Fibroblast of mammary gland (primary cell): ENCODE measurements at regions not wholly inside any gene's neighbourhood (a gene's known extent, or its start where the extent isn't known, plus 50 kb on each side); places are given as distances from the start of the nearest gene placed in this dataset.

ENCODE experiments used
- DNase-seq: peaks from one replicate; pipeline ENCODE4 v3.0.0-alpha.2; 2010; ENCODE audit warnings: low read depth
- H3K4me3 ChIP-seq: 2 replicates; pipeline ENCODE4 v1.5.1; 2011; ENCODE audit warnings: low read depth, mild to moderate bottlenecking, low read length, moderate library complexity; ENCODE audit not compliant: control insufficient read depth
- TF ChIP-seq, protein P1 (sequence below): conservative IDR thresholded peaks from 2 replicates; pipeline ENCODE4 v1.5.1; 2011; ENCODE audit warnings: low read depth, low read length, inconsistent platforms; ENCODE audit not compliant: control insufficient read depth, insufficient read depth

DNA sequence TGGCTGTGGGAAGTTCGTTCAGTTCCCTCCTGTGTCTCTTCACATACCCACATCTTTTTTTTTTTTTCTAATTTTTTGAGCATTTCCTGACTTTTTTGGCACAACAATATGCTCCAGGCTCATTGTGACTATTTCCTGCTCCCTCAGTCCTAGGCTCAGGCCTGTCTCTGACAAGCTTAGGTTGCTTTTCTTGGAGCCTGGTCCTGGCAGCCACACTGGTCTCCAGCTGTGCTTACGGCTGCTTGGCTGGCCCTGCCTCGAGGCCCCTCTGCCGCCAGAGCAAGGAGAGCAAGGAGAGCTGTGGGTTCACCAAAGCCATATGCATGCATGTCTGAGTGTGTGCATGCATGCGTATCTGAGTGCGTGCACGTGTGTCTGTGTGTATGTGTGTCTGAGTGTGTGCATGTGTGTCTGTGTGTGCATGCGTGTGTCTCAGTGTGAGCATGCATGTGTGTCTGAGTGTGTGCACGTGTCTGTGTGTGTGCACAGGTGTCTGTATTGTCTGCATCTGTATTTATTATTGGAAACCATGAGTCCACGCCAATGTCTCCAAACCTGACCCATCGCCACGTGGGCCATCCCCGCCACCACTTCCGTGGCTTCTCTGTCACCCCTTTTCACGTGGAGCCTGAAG is 766.1 kb upstream of the SALL3 start:
- no peak overlapping the region for H3K4me3 ChIP-seq
- no peak for DNase-seq
- TF ChIP-seq, protein P1, sequence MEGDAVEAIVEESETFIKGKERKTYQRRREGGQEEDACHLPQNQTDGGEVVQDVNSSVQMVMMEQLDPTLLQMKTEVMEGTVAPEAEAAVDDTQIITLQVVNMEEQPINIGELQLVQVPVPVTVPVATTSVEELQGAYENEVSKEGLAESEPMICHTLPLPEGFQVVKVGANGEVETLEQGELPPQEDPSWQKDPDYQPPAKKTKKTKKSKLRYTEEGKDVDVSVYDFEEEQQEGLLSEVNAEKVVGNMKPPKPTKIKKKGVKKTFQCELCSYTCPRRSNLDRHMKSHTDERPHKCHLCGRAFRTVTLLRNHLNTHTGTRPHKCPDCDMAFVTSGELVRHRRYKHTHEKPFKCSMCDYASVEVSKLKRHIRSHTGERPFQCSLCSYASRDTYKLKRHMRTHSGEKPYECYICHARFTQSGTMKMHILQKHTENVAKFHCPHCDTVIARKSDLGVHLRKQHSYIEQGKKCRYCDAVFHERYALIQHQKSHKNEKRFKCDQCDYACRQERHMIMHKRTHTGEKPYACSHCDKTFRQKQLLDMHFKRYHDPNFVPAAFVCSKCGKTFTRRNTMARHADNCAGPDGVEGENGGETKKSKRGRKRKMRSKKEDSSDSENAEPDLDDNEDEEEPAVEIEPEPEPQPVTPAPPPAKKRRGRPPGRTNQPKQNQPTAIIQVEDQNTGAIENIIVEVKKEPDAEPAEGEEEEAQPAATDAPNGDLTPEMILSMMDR: no peak

GRCh38 chr18:78221496-78221895 is 758.1 kb upstream of the SALL3 start:
- TF ChIP-seq, protein P1: no peak
- no peak for DNase-seq

GRCh38 chr18:78228974-78229373 is 750.6 kb upstream of the SALL3 start:
- no peak for DNase-seq
- TF ChIP-seq, protein P1: no peak
- H3K4me3 ChIP-seq: no peak overlapping the region

More at GRCh38 chr18:78221496-78221895, 758.1 kb upstream of the SALL3 start:
- H3K4me3 ChIP-seq: no peak overlapping the region

DNA sequence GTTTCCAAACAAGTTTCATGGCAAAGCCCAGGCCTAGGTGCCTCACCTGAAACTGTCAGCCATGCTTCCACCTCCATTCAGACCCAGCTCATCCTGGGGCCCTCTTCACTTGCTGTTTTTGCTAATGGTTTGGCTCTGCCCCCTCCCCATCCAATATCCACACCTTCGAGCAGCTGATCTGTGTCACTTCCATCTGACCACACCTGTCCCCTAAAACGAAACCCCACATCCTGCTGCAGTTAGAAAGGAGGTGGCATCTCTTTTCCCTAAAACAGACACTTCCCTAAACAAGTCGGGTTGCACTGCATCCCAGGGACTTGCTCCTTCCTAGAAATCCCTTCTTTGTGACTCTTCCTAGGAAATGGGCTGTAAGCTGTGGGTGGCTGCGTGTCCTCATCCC is 748.7 kb upstream of the SALL3 start:
- H3K4me3 ChIP-seq: no peak overlapping the region
- TF ChIP-seq, protein P1: no peak
- DNase-seq: no peak

DNA sequence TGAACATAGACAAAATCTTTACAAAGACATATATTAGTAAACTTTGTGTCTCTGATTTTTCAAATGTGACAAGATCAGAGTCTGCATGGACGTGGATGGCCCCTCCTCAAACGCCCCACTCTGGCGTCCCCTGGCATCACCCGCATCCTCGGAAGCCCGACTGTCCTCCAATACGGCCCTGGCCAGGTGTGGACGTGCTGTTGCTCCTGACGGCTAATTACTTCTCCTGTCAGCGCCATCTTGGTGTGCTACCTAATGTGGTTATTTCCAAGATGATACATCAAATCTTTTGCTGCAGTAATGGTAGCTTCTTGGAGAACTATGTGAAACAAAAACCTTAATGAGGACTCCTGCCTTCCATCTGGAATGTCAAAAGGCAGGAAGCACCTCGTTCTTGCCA is 747.4 kb upstream of the SALL3 start:
- no peak overlapping the region for H3K4me3 ChIP-seq
- TF ChIP-seq, protein P1: no peak

GRCh38 chr18:78237864-78238263 is 741.8 kb upstream of the SALL3 start:
- H3K4me3 ChIP-seq: no peak overlapping the region
- no peak for DNase-seq
- TF ChIP-seq, protein P1: no peak

More for the DNA sequence above, 747.4 kb upstream of the SALL3 start:
- DNase-seq: no peak
